ENCODE measurements at regions not wholly inside any gene's neighbourhood (a gene's known extent, or its start where the extent isn't known, plus 50 kb on each side); places are given as distances from the start of the nearest gene placed in this dataset.
A peak's percentile ranks its signal among the peaks of the same experiment; 100 is the strongest.

DNA sequence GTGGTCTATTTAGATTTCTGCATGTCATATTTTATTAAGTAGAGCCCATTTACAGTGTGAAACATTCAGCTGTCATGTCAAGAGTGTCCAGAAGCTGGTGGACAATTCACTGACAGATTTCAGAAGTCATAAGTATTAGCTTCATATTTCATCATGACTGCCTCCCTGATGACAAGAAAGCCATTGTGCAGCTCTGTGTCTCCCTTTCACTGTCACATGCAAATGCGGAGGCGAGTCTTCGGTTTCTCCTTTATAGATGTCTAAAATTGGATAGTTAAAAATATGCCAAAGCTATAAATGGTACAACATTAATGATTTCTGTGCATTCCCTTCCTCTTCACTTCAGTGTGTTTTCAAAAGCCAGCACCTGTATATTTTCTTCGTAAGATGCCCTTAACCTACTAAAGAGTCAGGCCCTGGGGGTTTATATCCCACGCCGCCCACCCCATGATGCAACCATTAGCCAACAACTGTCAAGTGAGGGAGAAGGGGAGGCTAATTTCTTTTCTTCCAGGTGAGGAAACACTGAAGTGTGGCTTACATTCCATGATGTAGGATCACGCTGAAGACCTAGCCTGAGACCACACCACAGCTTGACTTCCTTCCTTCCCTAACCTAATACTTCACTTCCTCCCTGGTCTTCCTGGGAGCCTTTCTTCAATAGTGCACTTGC is 99.6 kb upstream of the DDX18 start:
- DNase-seq (ENCODE audit: low spot score), result no peak

DNA sequence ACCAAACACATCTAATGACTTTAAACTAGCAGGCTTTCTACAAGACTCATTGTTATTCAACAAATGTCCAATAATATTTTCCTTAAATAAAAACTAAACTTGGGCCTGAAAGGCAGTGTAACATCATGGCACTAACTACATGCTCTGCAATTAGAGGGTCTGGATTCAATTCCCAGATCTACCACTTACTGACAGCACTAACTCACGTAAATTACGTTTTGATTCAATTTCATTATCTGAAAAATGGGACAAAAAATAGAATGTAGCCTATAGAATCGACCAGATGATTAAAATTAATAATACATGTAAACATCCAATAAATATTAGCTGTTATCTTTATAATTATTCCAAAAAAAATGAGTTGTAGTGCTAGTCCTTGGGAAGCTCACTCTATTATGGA is 98.0 kb upstream of the DDX18 start:
- no peak for DNase-seq (ENCODE audit: low spot score)

DNA sequence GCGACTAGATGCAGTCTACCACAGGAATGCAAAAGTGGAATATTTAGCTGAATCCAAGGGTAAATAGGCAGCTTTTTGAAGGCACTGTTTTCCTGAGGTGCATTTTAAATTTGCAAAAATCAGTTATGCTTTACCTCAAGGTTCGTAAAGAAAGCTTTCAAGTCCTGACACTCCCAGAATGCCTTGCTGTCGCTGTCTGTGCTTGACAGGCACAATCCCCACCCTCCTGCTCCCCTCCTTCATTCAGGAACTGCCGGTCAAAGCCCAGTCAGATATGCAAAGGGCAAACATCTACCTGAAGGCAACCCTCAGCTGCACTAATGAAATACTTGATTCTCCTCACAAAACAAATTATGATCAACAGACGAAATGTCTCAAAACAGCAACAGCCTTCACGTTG is 97.4 kb upstream of the DDX18 start:
- no peak for DNase-seq (ENCODE audit: low spot score)

DNA sequence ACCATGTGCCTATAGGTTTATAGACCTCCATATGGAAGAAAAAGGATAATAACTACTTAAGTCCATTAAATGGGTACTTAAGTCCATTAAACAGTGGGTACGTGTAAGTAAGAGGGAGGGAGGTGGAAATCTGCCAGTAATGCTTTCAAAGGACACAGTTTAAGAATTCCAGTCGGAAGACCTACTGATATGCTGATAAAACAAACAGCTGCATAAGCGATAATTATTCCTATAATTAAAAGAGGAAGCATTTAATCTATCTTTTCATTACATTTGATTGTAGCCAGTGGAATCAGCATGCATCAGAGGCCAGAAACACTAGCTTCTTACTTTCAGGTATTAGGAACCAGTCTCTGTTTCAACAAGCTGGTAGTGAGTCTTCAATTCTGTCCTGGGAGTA is 96.4 kb upstream of the DDX18 start:
- no peak for DNase-seq (ENCODE audit: low spot score)

DNA sequence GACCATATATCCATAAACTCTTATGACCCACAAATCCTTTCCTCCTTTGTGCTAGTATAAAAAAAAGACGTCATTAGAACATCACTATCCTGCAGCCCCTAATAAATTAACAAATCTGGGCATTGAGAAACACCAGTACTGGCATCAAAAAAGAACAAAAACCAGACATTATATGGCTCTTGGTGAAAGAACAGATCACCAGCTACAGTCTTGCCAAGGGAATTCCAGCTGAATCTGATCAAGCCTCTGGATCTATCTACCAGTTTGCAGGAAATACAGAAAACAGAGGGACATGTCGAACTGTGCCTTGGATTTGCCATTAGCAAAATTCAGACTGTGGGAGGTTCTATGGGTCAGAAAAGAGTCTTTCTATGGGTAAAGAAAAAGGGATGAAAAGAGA is 93.7 kb upstream of the DDX18 start:
- no peak for DNase-seq (ENCODE audit: low spot score)

DNA sequence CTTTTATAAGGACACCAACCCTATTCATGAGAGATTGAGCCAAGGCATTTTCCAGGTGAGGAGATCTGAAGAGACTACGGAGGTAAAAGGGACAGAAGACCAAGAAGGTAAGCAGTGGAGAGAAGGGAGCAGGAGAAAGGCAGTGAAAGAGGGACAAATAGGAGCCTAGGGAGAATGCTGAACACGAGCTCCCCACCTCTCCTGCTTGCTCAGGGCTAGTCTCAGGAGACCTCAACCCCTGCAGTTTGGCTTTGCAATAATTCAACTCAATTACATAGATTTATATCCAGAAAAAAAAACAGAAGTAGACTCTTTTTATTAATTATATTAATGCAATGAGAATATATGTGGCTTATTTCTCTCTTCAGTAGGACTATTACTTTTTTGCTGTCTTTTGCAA is 91.0 kb upstream of the DDX18 start:
- DNase-seq (ENCODE audit: low spot score), result no peak

DNA sequence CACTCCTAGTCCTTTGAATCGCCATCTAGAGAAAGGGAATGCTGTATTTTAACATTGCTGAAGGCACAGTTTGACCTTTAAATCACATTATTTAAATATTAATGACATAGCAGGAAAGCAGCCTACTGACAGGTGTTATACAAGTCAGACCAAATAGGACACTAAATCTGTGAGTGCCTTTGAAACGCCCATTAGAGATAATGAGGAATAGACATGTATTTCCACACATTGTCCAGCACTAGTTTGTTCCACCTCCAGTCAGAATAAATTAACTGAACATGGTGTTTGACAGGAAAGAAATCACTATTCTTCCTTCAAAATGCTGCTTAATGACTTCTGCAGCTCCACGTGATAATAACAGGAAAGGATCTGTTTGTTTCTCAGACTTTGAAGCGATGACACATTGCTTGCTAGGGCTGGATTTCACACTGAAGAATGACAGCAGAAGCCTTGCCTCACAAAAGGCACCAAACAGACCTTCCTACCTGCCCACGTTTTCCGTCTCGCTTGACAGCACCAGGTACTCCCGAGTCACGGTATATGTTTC is 90.5 kb upstream of the DDX18 start:
- no peak for DNase-seq (ENCODE audit: low spot score)

DNA sequence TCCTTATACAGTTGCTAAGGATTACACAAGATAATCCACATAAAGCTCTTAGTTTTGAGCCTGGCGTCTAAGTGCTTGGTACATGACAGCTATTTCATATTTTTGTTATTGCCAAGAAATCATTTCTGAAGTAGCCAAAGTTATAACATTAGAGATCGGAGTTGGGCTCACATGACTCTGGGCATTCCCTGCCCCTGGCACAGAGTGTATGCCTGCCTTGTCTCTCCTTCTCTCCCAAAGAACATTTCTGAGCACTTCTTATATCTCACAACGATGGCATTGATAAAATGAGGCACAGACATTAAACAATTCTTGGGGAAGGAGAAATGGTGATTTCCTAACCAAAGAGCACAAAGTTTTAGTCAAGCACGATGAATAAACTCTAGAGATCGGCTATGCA is 87.7 kb upstream of the DDX18 start:
- no peak for DNase-seq (ENCODE audit: low spot score)

DNA sequence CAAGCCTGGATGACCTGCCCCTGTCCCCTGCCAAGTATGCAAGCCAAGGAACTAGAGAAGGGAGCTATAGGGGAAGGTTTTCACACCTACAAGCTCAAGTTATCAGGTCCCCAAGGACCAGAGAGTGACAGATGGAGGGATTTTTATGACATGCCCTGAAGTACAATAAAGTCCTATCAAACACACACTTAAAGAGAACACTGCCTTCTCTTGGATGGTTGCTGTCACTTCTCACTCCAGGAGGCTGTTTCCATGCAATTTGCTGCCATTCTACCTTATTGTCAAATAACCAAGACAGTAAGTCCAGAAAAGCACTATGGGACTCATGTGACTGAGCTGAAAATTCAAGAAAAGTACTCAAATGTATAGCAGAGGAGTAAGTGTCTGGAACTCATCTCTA is 76.6 kb upstream of the DDX18 start:
- DNase-seq (ENCODE audit: low spot score), result no peak

DNA sequence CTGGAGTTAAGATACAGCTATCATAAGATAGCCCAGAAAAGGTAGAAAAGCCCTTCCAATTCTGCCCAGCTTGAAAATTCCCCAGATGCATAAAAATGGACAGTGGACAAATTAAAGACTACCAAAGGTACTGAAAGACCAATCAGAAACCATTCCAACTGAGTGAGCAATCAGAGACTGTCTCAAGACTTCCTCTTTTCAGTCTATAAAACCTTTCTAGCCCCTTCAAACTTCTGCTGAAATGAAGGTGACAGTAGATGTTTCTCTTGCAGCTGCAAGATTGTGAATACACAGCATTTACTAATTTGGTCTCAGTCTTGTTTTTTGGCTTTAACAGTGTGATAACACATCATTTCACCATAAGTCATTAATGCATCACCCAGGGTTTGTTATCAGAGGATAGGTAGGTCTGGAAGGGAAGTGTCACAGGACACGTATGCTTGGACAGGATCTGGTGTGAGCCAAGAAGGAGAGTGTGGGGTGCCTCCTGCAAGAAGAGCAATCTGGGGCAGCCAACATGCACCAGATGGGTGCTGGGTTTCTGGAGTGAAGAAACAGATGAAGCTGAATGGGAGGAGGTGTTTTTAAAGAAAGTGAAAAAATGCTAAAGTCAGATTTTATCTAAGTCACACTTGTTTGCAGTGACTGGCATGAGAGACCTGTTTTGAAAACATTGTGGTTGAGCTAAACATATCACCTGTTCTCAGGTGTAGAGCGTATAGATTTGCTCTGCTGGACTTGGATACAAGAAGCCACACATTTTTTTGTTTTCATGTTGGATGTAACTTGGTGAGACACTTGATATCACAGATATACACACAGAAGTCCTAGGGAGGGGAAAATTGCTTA is 75.3 kb upstream of the DDX18 start:
- DNase-seq (ENCODE audit: low spot score), result no peak

DNA sequence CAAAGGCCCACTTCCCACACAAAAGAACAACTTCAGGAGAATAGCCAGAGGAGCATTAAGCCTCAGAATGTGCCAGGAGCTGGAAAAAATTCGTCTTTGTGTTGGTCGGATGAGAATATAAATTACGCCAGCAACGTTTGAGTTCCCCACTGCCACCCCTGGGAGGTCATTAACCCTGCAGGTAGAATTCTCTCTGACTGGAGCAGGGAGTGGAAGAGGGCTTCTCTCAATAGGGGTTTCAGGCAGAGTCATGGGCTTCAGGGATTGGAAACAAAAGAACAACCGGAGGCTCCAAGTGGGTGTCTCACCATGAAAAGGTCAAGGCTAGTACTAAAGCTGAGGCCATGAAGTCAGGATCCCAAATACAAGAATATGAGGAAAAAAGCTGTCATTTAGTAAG is 69.0 kb upstream of the DDX18 start:
- DNase-seq (ENCODE audit: low spot score), result no peak

DNA sequence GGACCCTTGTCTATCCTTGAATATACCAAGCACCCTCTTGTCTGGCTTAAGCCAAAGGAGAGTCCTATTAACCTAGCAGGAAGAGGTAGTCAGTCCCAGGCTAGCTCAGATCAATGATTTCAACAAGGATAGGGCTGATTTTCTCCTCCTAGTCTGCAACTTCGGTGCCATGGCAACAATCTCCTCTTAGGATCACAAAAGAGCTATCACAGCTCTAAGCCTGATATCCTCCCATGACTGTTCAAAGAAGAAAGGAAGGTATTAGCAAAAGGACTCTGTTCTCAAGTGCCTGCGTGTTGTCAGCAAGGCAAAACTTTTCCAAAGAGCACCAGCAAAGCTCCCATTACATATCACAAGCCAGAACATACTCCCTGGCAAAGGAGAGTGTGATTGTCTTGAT is 58.7 kb upstream of the DDX18 start:
- no peak for DNase-seq (ENCODE audit: low spot score)

DNA sequence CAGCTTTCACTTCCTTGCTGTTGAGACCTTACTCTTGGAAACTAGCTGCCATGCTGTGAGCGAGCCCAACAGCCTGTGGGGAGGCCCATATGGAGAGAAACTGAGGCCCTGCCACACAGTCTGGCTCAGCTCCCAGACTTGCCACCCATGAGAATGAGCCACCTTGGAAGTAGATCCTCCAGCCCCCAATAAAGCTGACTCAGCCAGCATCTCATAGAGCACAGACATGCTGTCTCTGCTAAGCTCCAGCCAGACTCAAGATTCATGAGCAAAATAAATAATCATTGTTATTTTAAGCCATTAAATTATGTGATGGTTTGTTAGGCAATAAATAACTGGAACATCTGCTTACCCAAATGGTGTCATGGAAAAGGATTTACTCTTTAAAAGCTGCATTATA is 53.6 kb upstream of the DDX18 start:
- peak; percentile 50 for DNase-seq (ENCODE audit: low spot score)

DNA sequence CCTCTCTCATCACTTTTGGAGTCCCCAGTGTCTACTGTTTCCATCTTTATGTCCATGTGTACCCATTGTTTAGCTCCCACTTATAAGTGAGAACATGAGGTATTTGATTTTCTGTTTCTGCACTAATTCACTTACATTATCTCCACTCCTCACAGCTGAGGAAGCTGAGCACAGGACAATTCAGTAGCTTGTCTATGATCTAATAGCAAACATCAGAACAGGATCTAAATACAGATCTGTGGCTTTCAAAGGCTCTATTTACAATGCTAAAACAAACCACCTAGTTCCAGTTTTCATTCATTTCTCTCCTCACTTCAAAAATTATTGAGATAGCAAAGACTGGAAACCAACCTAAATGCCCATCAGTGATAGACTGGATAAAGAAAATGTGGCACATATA is 52.0 kb upstream of the DDX18 start:
- DNase-seq (ENCODE audit: low spot score), result no peak

DNA sequence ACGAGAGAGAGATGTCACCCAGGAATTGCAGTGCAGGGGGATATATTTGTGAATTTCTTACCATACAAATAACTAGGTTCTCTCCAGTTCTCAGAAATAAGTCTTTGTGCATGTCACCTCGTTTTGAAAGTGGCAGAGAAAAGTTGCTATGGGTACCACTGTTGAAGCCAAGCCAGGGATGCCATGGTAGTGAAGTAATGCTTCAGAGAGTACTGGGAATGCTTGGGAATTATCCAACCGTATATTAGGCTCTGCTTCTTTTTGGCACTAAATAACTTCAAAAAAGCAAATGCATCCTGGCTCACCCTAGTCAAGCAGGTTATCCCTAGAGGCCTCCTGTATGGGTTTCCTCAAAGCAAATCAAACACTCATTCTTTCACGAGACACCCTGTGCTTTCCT is 50.7 kb upstream of the DDX18 start:
- peak; percentile 58 for DNase-seq (ENCODE audit: low spot score)
